Thoracic aorta (tissue), 2 donors: ENCODE measurements at regions not wholly inside any gene's neighbourhood (a gene's known extent, or its start where the extent isn't known, plus 50 kb on each side); places are given as distances from the start of the nearest gene placed in this dataset.
A peak's percentile ranks its signal among the peaks of the same experiment; 100 is the strongest.

Experiments
- ATAC-seq: fragments of 150-250 bp; one replicate; pipeline ENCODE4 v1.8.0; 2017; ENCODE audit warnings: low read depth; ENCODE audit not compliant: insufficient number of reproducible peaks, low FRiP score
- DNase-seq: peaks from one replicate; pipeline ENCODE4 v3.0.0-alpha.2; 2020; ENCODE audit warnings: low spot score
- H3K27ac ChIP-seq, 2 donors: fragments of 200-600 bp; sonication (generic); 1 replicate in 1 of 2; 2 replicates in 1 of 2; pipeline ENCODE4 v1.5.1; 2016; ENCODE audit warnings: mild to moderate bottlenecking in 2 of 2, moderate library complexity in 2 of 2
- H3K27me3 ChIP-seq: fragments of 200-600 bp; sonication (generic); replicated peaks from 2 replicates; pipeline ENCODE4 v1.6.0; 2016; ENCODE audit warnings: mild to moderate bottlenecking; ENCODE audit not compliant: insufficient read depth
- H3K36me3 ChIP-seq: fragments of 200-600 bp; sonication (generic); one replicate; pipeline ENCODE4 v1.5.1; 2016
- H3K4me1 ChIP-seq, 2 donors: fragments of 200-600 bp; sonication (generic); 1 replicate in 1 of 2; 2 replicates in 1 of 2; pipeline versions ENCODE4 v1.5.1 to v1.6.0; 2016; ENCODE audit warnings: low read depth in 2 of 2, mild to moderate bottlenecking in 1 of 2; ENCODE audit not compliant: control insufficient read depth in 1 of 2
- H3K4me3 ChIP-seq: fragments of 200-600 bp; sonication (generic); 2 replicates; pipeline ENCODE4 v1.5.1; 2016; ENCODE audit warnings: mild to moderate bottlenecking
- H3K9me3 ChIP-seq: fragments of 200-600 bp; sonication (generic); 2 replicates; pipeline ENCODE4 v1.5.1; 2016
- CTCF ChIP-seq: fragments of 200-600 bp; sonication (generic); IDR thresholded peaks from one replicate; pipeline ENCODE4 v1.5.1; 2019; ENCODE audit warnings: antibody characterized with exemption

GRCh38 chr5:93087326-93087725, 493.7 kb downstream of the NR2F1-AS1 start:
- Histone ChIP-seq H3K27me3 (no peaks in the 10 kb centered on the region), H3K36me3 (no peaks in the 10 kb centered on the region), H3K4me1 (peaks cover 0 to 11% of the 10 kb centered on the region in 2 donors), H3K9me3 (no peaks in the 10 kb centered on the region), H3K27ac (no peak overlapping the region), H3K4me3 (no peak overlapping the region)
- no peak for ATAC-seq
- no peak for DNase-seq
- no peak for TF ChIP-seq CTCF

- H3K27ac ChIP-seq, result no peak overlapping the region
- no peaks in the 10 kb centered on the region for H3K27me3 ChIP-seq
- H3K4me1 ChIP-seq, result peaks cover 6 to 7% of the 10 kb centered on the region in 2 donors
- ATAC-seq (no peak), DNase-seq (no peak)
- no peaks in the 10 kb centered on the region for H3K9me3 ChIP-seq
- TF ChIP-seq CTCF, result no peak
- H3K36me3 ChIP-seq, result no peaks in the 10 kb centered on the region
- no peak overlapping the region for H3K4me3 ChIP-seq
Measured at GRCh38 chr5:93082981-93083380, 498.0 kb downstream of the NR2F1-AS1 start.

GRCh38 chr5:93079046-93079445, 502.0 kb downstream of the NR2F1-AS1 start:
- Histone ChIP-seq H3K27ac (no peak overlapping the region), H3K4me3 (peak overlapping the region; percentile 60), H3K4me1 (peaks cover 6 to 7% of the 10 kb centered on the region in 2 donors), H3K36me3 (no peaks in the 10 kb centered on the region), H3K9me3 (no peaks in the 10 kb centered on the region), H3K27me3 (no peaks in the 10 kb centered on the region)
- TF ChIP-seq CTCF, result no peak
- ATAC-seq (no peak), DNase-seq (no peak)

DNA sequence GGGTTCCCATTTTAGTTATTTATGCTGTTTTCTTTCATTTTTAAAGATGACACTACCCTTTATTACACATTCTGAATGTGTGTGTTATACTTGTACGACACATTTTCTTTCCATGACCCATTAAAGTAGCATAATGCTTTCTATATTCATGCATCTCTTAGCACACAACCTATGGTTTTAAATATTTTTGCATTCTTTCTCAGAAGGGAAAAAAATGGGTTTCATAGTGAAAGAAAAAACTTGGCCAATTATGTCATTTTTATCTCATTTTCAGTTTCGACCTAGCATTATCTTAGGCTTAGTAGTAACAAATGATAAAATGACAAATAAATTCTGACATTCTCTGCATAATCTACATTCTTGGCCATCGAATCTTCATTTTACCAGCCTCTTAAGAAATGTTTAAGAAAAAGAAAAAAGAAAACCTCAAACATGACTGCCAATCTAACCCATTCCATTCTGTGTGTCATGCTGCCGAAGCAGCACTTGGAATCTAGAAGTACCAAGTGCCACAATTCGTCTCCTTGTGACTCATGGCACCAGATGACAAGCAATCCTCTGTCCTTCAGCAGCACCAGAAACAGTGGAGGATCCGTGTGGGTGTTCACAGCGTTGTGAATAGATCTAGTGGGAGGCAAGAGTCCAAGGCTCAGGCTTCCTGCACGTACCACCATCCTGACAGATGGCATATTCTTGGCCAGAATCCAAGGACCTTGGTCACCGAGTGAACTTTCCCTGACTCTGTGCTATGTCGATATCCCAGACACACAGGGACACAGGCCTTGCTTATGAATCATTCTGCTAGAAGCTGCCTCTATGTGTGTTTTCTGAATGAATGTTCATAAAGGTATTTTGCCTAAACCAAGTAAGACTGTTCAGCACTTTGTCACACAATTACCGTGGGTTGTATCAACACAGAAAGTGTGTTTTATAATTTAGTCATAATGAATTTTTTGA, 502.7 kb downstream of the NR2F1-AS1 start:
- peak; percentile 49 for DNase-seq
- no peak overlapping the region for H3K27ac ChIP-seq
- TF ChIP-seq CTCF, result no peak
- no peaks in the 10 kb centered on the region for H3K27me3 ChIP-seq
- ATAC-seq, result peak; percentile 93
- peaks cover 6 to 7% of the 10 kb centered on the region in 2 donors for H3K4me1 ChIP-seq
- H3K4me3 ChIP-seq, result peak overlapping the region; percentile 60
- H3K36me3 ChIP-seq, result no peaks in the 10 kb centered on the region
- H3K9me3 ChIP-seq, result no peaks in the 10 kb centered on the region

GRCh38 chr5:93076566-93076965, 504.5 kb downstream of the NR2F1-AS1 start:
- no peaks in the 10 kb centered on the region for H3K9me3 ChIP-seq
- TF ChIP-seq CTCF, result no peak
- no peak for DNase-seq
- no peak for ATAC-seq
- no peak overlapping the region for H3K4me3 ChIP-seq
- peaks cover 6 to 7% of the 10 kb centered on the region in 2 donors for H3K4me1 ChIP-seq
- H3K36me3 ChIP-seq, result no peaks in the 10 kb centered on the region
- no peak overlapping the region for H3K27ac ChIP-seq
- H3K27me3 ChIP-seq, result no peaks in the 10 kb centered on the region
